Esophagus muscularis mucosa (tissue), 3 donors: ENCODE measurements at regions not wholly inside any gene's neighbourhood (a gene's known extent, or its start where the extent isn't known, plus 50 kb on each side); places are given as distances from the start of the nearest gene placed in this dataset.

Experiments
- CTCF ChIP-seq, 3 experiments: fragments of 200-600 bp in 2 of 3; fragments of 450-650 bp in 1 of 3; sonication (generic) in 2 of 3; IDR thresholded peaks; one replicate each; pipeline ENCODE4 v1.5.1; 2017 to 2019; ENCODE audit warnings: antibody characterized with exemption in 3 of 3, mild to moderate bottlenecking in 2 of 3, moderate library complexity in 1 of 3
- POLR2A ChIP-seq: fragments of 450-650 bp; IDR thresholded peaks from one replicate; pipeline ENCODE4 v1.6.1; 2017; ENCODE audit warnings: antibody characterized with exemption, moderate library complexity, mild to moderate bottlenecking, low read depth

DNA sequence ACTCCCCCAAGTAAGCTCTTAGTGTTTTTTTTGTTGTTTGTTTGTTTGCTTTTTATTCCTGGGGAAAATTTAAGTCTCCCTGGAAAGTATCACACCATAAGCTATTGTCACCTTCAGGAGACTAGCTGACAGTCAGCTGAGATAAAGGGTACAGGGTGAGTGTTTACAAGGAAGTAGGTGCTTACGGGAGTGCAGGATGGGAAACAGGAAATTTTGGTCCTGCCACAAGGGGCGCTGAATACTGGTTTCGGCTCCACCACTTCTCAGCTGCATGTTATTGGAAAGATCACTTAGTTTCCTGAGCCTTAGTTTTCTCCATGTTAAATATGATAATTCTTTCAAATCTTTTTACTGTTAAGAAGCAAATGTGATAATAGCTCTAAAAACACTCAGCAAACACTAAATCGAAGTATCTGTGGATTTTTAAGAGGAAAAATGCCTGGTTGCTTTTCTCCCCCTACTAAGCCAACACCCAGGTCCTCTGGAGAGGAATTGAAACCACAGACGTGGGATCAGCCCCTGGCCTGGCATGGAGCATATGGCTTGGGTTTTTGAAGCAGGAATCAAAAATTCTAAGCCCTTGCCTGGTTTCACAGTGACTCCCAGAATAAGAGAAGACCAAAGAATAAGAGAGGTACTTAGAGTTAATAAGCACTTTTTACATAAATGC lies 90.7 kb downstream of the SCN11A start:
- TF ChIP-seq CTCF (IDR thresholded peaks at IDR 0.05) (peak; percentile 8 to 56 (median 24)), POLR2A (no peak)
